HEK293T (cell line): ENCODE measurements at regions not wholly inside any gene's neighbourhood (a gene's known extent, or its start where the extent isn't known, plus 50 kb on each side); places are given as distances from the start of the nearest gene placed in this dataset.

Experiments
- ARNT ChIP-seq: fragments of 450-650 bp; IDR thresholded peaks from 2 replicates; pipeline ENCODE4 v1.6.1; 2017; ENCODE audit warnings: mild to moderate bottlenecking
- BHLHE40 ChIP-seq: fragments of 450-650 bp; IDR thresholded peaks from 2 replicates; pipeline ENCODE4 v1.6.1; 2016; ENCODE audit warnings: mild to moderate bottlenecking, moderate library complexity, borderline replicate concordance
- ELF4 ChIP-seq: fragments of 450-650 bp; IDR thresholded peaks from 2 replicates; pipeline ENCODE4 v1.6.1; 2017; ENCODE audit warnings: antibody characterized with exemption
- FOXK2 ChIP-seq: fragments of 450-650 bp; IDR thresholded peaks from 2 replicates; pipeline ENCODE4 v1.6.1; 2016; ENCODE audit warnings: mild to moderate bottlenecking
- FOXM1 ChIP-seq: fragments of 450-650 bp; IDR thresholded peaks from 2 replicates; pipeline ENCODE4 v1.6.1; 2017; ENCODE audit warnings: mild to moderate bottlenecking, borderline replicate concordance
- HDGF ChIP-seq: fragments of 450-650 bp; IDR thresholded peaks from 2 replicates; pipeline ENCODE4 v1.6.1; 2017; ENCODE audit warnings: antibody characterized with exemption, borderline replicate concordance
- L3MBTL2 ChIP-seq: fragments of 450-650 bp; conservative IDR thresholded peaks from 2 replicates; pipeline ENCODE4 v1.6.1; 2016; ENCODE audit warnings: mild to moderate bottlenecking
- NFRKB ChIP-seq: fragments of 450-650 bp; IDR thresholded peaks from 2 replicates; pipeline ENCODE4 v1.6.1; 2016; ENCODE audit warnings: mild to moderate bottlenecking, moderate library complexity
- SP1 ChIP-seq: fragments of 450-650 bp; IDR thresholded peaks from 2 replicates; pipeline ENCODE4 v1.6.1; 2017
- ZNF384 ChIP-seq: fragments of 450-650 bp; IDR thresholded peaks from 2 replicates; pipeline ENCODE4 v1.6.1; 2016
- TF ChIP-seq, protein P1 (sequence below): fragments of 450-650 bp; IDR thresholded peaks from 2 replicates; pipeline ENCODE4 v1.6.1; 2016

DNA sequence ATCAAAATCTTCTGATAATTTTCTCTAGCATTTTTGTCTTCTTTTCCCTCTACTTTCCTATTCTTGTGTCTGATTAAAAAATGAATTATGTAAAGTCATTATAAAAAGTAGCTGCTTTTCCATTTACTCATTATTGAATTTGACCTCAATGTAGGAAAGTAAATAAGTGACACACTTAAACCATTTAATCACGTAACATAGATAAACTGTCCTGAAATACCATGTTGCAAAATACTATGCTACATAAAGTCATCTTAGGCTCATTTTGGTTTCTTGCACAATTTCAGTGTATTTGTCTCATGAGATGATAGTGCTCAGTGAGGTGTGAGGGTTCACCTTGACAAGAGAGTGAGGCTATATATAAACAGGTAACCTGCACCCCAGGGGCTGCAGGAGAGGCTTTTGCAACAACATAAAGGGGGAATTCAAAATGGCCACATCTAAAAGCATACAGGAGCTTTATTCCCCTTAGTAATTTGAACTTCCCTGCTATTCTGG lies 502.7 kb downstream of the RNF144A start:
- TF ChIP-seq NFRKB, result no peak
- no peak for TF ChIP-seq FOXM1
- no peak for TF ChIP-seq FOXK2
- no peak for TF ChIP-seq ARNT
- no peak for TF ChIP-seq SP1
- TF ChIP-seq, protein P1, sequence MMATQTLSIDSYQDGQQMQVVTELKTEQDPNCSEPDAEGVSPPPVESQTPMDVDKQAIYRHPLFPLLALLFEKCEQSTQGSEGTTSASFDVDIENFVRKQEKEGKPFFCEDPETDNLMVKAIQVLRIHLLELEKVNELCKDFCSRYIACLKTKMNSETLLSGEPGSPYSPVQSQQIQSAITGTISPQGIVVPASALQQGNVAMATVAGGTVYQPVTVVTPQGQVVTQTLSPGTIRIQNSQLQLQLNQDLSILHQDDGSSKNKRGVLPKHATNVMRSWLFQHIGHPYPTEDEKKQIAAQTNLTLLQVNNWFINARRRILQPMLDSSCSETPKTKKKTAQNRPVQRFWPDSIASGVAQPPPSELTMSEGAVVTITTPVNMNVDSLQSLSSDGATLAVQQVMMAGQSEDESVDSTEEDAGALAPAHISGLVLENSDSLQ, result no peak
- TF ChIP-seq BHLHE40, result no peak
- no peak for TF ChIP-seq L3MBTL2
- TF ChIP-seq ELF4, result no peak
- no peak for TF ChIP-seq ZNF384
- no peak for TF ChIP-seq HDGF
